Uterus (tissue), 3 donors: ENCODE measurements at regions not wholly inside any gene's neighbourhood (a gene's known extent, or its start where the extent isn't known, plus 50 kb on each side); places are given as distances from the start of the nearest gene placed in this dataset.
"Not testable (repeated sequence)": the region's sequence is repeated elsewhere in the genome, so short reads cannot be mapped to it uniquely, and the experiment has no call there.

Source experiments
- DNase-seq, 2 donors: peaks; one replicate each; pipeline ENCODE4 v3.0.0-alpha.2; 2019 to 2020
- H3K27ac ChIP-seq, 2 donors: fragments of 200-600 bp; sonication (generic); 1 replicate in 1 of 2; 2 replicates in 1 of 2; pipeline ENCODE4 v1.5.1; 2016 to 2018
- H3K27me3 ChIP-seq, 2 donors: fragments of 200-600 bp; sonication (generic); one replicate each; pipeline ENCODE4 v1.5.1; 2018 to 2019; ENCODE audit warnings: control low read depth in 1 of 2
- H3K36me3 ChIP-seq, 2 donors: fragments of 200-600 bp; sonication (generic); one replicate each; pipeline ENCODE4 v1.5.1; 2019; ENCODE audit warnings: control low read depth in 1 of 2
- H3K4me1 ChIP-seq, 2 donors: fragments of 200-600 bp; sonication (generic); one replicate each; pipeline ENCODE4 v1.5.1; 2018 to 2019; ENCODE audit warnings: control low read depth in 1 of 2
- H3K4me3 ChIP-seq, 2 donors: fragments of 200-600 bp; sonication (generic); 1 replicate in 1 of 2; 2 replicates in 1 of 2; pipeline ENCODE4 v1.5.1; 2018 to 2019; ENCODE audit warnings: mild to moderate bottlenecking in 1 of 2
- H3K9me3 ChIP-seq, 2 donors: fragments of 200-600 bp; sonication (generic); one replicate each; pipeline ENCODE4 v1.5.1; 2019; ENCODE audit warnings: control low read depth in 1 of 2
- CTCF ChIP-seq, 4 experiments: fragments of 200-600 bp in 2 of 4; fragments of 450-650 bp in 2 of 4; sonication (generic) in 2 of 4; IDR thresholded peaks; one replicate each; pipeline ENCODE4 v1.5.1; 2016 to 2019; ENCODE audit warnings: antibody characterized with exemption in 4 of 4, mild to moderate bottlenecking in 2 of 4, moderate library complexity in 1 of 4
- POLR2A ChIP-seq, 2 donors: fragments of 450-650 bp; IDR thresholded peaks; one replicate each; pipeline ENCODE4 v1.6.1; 2016; ENCODE audit warnings: antibody characterized with exemption in 2 of 2, mild to moderate bottlenecking in 1 of 2, moderate library complexity in 1 of 2
- intact Hi-C: fragments of 100-400 bp; cut with DNase I; formaldehyde crosslinking; loops from one replicate; pipeline ENCODE4 v1.15.1; 2023; ENCODE audit warnings: low total_unique reads
- donor health status: DM: yes; HTN: yes; CAD: no.

- Histone ChIP-seq H3K27ac (no peak overlapping the region), H3K4me1 (no peaks in the 10 kb centered on the region), H3K4me3 (no peak overlapping the region), H3K9me3 (no peaks in the 10 kb centered on the region), H3K27me3 (no peaks in the 10 kb centered on the region), H3K36me3 (no peaks in the 10 kb centered on the region)
- TF ChIP-seq CTCF (IDR thresholded peaks at IDR 0.05) (no peak), POLR2A (IDR thresholded peaks at IDR 0.05) (no peak)
- DNase-seq, result no peak
- intact Hi-C loops, result no loop called here
Measured at GRCh38 chr6:133085471-133085870, 155.7 kb upstream of the EYA4 start.

- no peaks in the 10 kb centered on the region for H3K36me3 ChIP-seq
- no peak for DNase-seq
- H3K9me3 ChIP-seq, result no peaks in the 10 kb centered on the region
- no peak overlapping the region for H3K4me3 ChIP-seq
- no peaks in the 10 kb centered on the region for H3K27me3 ChIP-seq
- intact Hi-C loops, result no loop called here
- no peak overlapping the region for H3K27ac ChIP-seq
- TF ChIP-seq CTCF (IDR thresholded peaks at IDR 0.05) (no peak), POLR2A (IDR thresholded peaks at IDR 0.05) (no peak)
- no peaks in the 10 kb centered on the region for H3K4me1 ChIP-seq
Measured at GRCh38 chr6:133085896-133086295, 155.3 kb upstream of the EYA4 start.

GRCh38 chr6:133088931-133089695, 152.0 kb upstream of the EYA4 start:
- DNase-seq, result no peak
- intact Hi-C loops, result no loop called here
- no peak for TF ChIP-seq POLR2A (IDR thresholded peaks at IDR 0.05)
- TF ChIP-seq CTCF (IDR thresholded peaks at IDR 0.05), result no peak
- no peaks in the 10 kb centered on the region for H3K36me3 ChIP-seq
- H3K9me3 ChIP-seq, result no peaks in the 10 kb centered on the region
- H3K27me3 ChIP-seq, result no peaks in the 10 kb centered on the region
- H3K4me1 ChIP-seq, result no peaks in the 10 kb centered on the region
- no peak overlapping the region for H3K4me3 ChIP-seq
- no peak overlapping the region for H3K27ac ChIP-seq

- Histone ChIP-seq H3K9me3 (no peaks in the 10 kb centered on the region), H3K27me3 (no peaks in the 10 kb centered on the region), H3K36me3 (no peaks in the 10 kb centered on the region), H3K4me3 (no peak overlapping the region), H3K4me1 (no peaks in the 10 kb centered on the region), H3K27ac (no peak overlapping the region)
- DNase-seq, result no peak
- TF ChIP-seq CTCF (IDR thresholded peaks at IDR 0.05), result no peak
- TF ChIP-seq POLR2A (IDR thresholded peaks at IDR 0.05), result no peak
- intact Hi-C loops, result no loop called here
Measured at GRCh38 chr6:133092199-133092598, 149.0 kb upstream of the EYA4 start.

GRCh38 chr6:133092771-133093170, 148.4 kb upstream of the EYA4 start:
- Histone ChIP-seq H3K4me1 (no peaks in the 10 kb centered on the region), H3K27me3 (no peaks in the 10 kb centered on the region), H3K27ac (no peak overlapping the region), H3K36me3 (no peaks in the 10 kb centered on the region), H3K4me3 (no peak overlapping the region), H3K9me3 (no peaks in the 10 kb centered on the region)
- intact Hi-C loops, result no loop called here
- DNase-seq, result no peak
- TF ChIP-seq POLR2A (IDR thresholded peaks at IDR 0.05) (no peak), CTCF (IDR thresholded peaks at IDR 0.05) (no peak)

- intact Hi-C loops, H3K9me3 ChIP-seq, H3K4me3 ChIP-seq, DNase-seq, H3K27me3 ChIP-seq, H3K27ac ChIP-seq, H3K4me1 ChIP-seq, H3K36me3 ChIP-seq: not testable (repeated sequence)
Measured at GRCh38 chr6:133093211-133093610, 147.9 kb upstream of the EYA4 start.
